Prostate gland (tissue), 2 donors: ENCODE measurements at regions not wholly inside any gene's neighbourhood (a gene's known extent, or its start where the extent isn't known, plus 50 kb on each side); places are given as distances from the start of the nearest gene placed in this dataset.

Experiments
- POLR2A ChIP-seq: fragments of 450-650 bp; IDR thresholded peaks from one replicate; pipeline ENCODE4 v1.6.1; 2016; ENCODE audit warnings: antibody characterized with exemption, mild to moderate bottlenecking
- POLR2AphosphoS5 ChIP-seq: sonication (generic); formaldehyde crosslinking; IDR thresholded peaks from one replicate; pipeline ENCODE4 v1.6.1; 2017; ENCODE audit warnings: antibody characterized with exemption
- TF ChIP-seq, protein P1 (sequence below), 4 experiments: fragments of 200-600 bp in 2 of 4; fragments of 450-650 bp in 2 of 4; sonication (generic) in 2 of 4; IDR thresholded peaks; 1 replicate in 3 of 4; 2 replicates in 1 of 4; pipeline ENCODE4 v1.5.1; 2016 to 2019; ENCODE audit warnings: antibody characterized with exemption in 4 of 4, mild to moderate bottlenecking in 2 of 4, moderate library complexity in 2 of 4

DNA sequence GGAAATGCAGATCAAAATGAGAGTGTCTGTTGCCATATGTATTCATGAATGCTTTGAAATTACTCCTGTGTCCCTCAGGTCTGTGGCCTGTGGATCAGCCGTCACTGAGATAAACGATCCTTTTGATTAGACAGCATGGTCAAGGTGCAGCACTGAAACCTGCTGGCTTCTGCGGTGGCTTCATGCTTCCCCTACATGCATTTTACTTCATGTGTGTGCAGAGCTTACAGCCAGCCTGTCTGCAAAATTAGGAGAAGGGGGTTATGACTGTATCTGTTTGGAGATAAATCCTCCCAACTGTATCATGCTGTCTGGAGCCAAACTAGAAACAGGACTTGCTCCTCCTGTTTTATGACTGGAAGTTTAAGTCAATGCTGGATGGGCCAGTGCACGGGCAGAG, 71.0 kb upstream of the PLPP4 start:
- TF ChIP-seq POLR2AphosphoS5 (no peak), POLR2A (no peak)
- TF ChIP-seq, protein P1, sequence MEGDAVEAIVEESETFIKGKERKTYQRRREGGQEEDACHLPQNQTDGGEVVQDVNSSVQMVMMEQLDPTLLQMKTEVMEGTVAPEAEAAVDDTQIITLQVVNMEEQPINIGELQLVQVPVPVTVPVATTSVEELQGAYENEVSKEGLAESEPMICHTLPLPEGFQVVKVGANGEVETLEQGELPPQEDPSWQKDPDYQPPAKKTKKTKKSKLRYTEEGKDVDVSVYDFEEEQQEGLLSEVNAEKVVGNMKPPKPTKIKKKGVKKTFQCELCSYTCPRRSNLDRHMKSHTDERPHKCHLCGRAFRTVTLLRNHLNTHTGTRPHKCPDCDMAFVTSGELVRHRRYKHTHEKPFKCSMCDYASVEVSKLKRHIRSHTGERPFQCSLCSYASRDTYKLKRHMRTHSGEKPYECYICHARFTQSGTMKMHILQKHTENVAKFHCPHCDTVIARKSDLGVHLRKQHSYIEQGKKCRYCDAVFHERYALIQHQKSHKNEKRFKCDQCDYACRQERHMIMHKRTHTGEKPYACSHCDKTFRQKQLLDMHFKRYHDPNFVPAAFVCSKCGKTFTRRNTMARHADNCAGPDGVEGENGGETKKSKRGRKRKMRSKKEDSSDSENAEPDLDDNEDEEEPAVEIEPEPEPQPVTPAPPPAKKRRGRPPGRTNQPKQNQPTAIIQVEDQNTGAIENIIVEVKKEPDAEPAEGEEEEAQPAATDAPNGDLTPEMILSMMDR (IDR thresholded peaks at IDR 0.05), result no peak
